Activated CD8-positive, alpha-beta T cell treated with anti-CD3 and anti-CD28 coated beads, Interleukin-2, amount 10 ng/mL, durations not matched to agents 7 days and 5 days (primary cell): ENCODE measurements at regions not wholly inside any gene's neighbourhood (a gene's known extent, or its start where the extent isn't known, plus 50 kb on each side); places are given as distances from the start of the nearest gene placed in this dataset.
"Not testable (repeated sequence)": the region's sequence is repeated elsewhere in the genome, so short reads cannot be mapped to it uniquely, and the experiment has no call there.

Source experiments
- ATAC-seq: fragments of 150-1000 bp; cut with Tn5 transposase; one replicate; pipeline ENCODE4 v1.10.0; 2021; ENCODE audit warnings: moderate library complexity
- CTCF ChIA-PET: fragments of 350-600 bp; sonication (Branson Sonifier 250); formaldehyde crosslinking; loops from one replicate; lab custom pipeline; 2021; ENCODE audit warnings: antibody characterized with exemption; lab: Charles Lee
- POLR2A ChIA-PET: fragments of 350-600 bp; sonication (Branson Sonifier 250); formaldehyde crosslinking; loops from one replicate; lab custom pipeline; 2021; ENCODE audit warnings: antibody characterized with exemption; lab: Charles Lee
- DNase-seq: peaks from one replicate; pipeline ENCODE4 v3.0.0-alpha.2; 2020
- H3K27ac Mint-ChIP-seq: one replicate; pipeline ENCODE4 v1.8.0; 2021; ENCODE audit warnings: mild to moderate bottlenecking, mixed read lengths
- H3K27me3 Mint-ChIP-seq: one replicate; pipeline ENCODE4 v1.8.0; 2021; ENCODE audit warnings: low read depth, mixed read lengths
- H3K36me3 Mint-ChIP-seq: one replicate; pipeline ENCODE4 v1.8.0; 2021; ENCODE audit warnings: low read depth, mixed read lengths
- H3K4me1 Mint-ChIP-seq: one replicate; pipeline ENCODE4 v1.8.0; 2021; ENCODE audit warnings: low read depth, mixed read lengths
- H3K4me3 Mint-ChIP-seq: one replicate; pipeline ENCODE4 v1.8.0; 2021; ENCODE audit warnings: mild to moderate bottlenecking, mixed read lengths
- H3K9me3 Mint-ChIP-seq: one replicate; pipeline ENCODE4 v1.8.0; 2022; ENCODE audit warnings: mixed read lengths; ENCODE audit not compliant: insufficient read depth

DNA sequence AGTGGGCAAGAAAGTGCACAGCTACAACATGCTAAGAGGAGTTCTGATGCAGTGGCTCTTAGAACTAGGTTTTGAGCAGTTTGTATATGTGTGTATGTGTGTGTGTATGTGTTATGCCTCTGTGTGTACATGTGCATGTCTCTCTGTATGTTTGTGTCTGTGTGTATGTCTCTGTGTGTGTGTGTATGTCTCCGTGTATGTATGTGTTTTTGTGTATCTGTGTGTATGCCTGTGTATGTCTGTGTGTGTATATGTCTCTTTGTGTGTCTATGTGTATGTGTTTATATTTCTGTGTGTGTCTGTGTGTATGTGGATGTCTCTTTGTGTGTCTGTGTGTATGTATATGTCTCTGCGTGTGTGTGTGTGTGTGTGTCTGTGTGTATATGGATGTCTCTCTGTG is 139.6 kb downstream of the C12orf75 start:
- no peak for DNase-seq
- Mint-ChIP-seq H3K9me3 (no peaks in the 10 kb centered on the region), H3K4me1 (no peaks in the 10 kb centered on the region), H3K27me3 (peaks cover 17% of the 10 kb centered on the region), H3K27ac (no peak overlapping the region), H3K36me3 (no peaks in the 10 kb centered on the region), H3K4me3 (no peak overlapping the region)
- ChIA-PET POLR2A (no interaction called here), CTCF (no interaction called here)
- ATAC-seq = no peak

GRCh38 chr12:105470601-105471000 is 140.1 kb downstream of the C12orf75 start:
- ATAC-seq (no peak), DNase-seq (no peak)
- Mint-ChIP-seq H3K27me3 (peaks cover 15% of the 10 kb centered on the region), H3K4me1 (no peaks in the 10 kb centered on the region), H3K27ac (no peak overlapping the region), H3K4me3 (no peak overlapping the region), H3K36me3 (no peaks in the 10 kb centered on the region), H3K9me3 (no peaks in the 10 kb centered on the region)
- ChIA-PET CTCF (no interaction called here), POLR2A (no interaction called here)

- no peak overlapping the region for H3K27ac Mint-ChIP-seq
- DNase-seq = no peak
- H3K27me3 Mint-ChIP-seq = peaks cover 5% of the 10 kb centered on the region
- ChIA-PET POLR2A (no interaction called here), CTCF (no interaction called here)
- peaks cover 11% of the 10 kb centered on the region for H3K4me1 Mint-ChIP-seq
- ATAC-seq = no peak
- H3K4me3 Mint-ChIP-seq = no peak overlapping the region
- H3K9me3 Mint-ChIP-seq = no peaks in the 10 kb centered on the region
- H3K36me3 Mint-ChIP-seq = no peaks in the 10 kb centered on the region
Observed at GRCh38 chr12:105474672-105475071, 144.2 kb downstream of the C12orf75 start.

- Mint-ChIP-seq H3K27ac (no peak overlapping the region), H3K4me3 (no peak overlapping the region), H3K27me3 (peaks cover 6% of the 10 kb centered on the region), H3K9me3 (no peaks in the 10 kb centered on the region), H3K4me1 (peaks cover 11% of the 10 kb centered on the region), H3K36me3 (no peaks in the 10 kb centered on the region)
- ATAC-seq (no peak), DNase-seq (no peak)
- POLR2A ChIA-PET = no interaction called here
- CTCF ChIA-PET = no interaction called here
Observed at GRCh38 chr12:105476616-105477015, 146.1 kb downstream of the C12orf75 start.

- Mint-ChIP-seq H3K36me3 (no peaks in the 10 kb centered on the region), H3K4me1 (peaks cover 11% of the 10 kb centered on the region), H3K27me3 (peaks cover 9% of the 10 kb centered on the region), H3K9me3 (no peaks in the 10 kb centered on the region), H3K27ac (no peak overlapping the region), H3K4me3 (no peak overlapping the region)
- ATAC-seq = no peak
- ChIA-PET POLR2A (no interaction called here), CTCF (no interaction called here)
- DNase-seq = no peak
Observed at GRCh38 chr12:105477873-105478272, 147.4 kb downstream of the C12orf75 start.

- Mint-ChIP-seq H3K4me1 (peaks cover 11% of the 10 kb centered on the region), H3K27me3 (peaks cover 13% of the 10 kb centered on the region)
- H3K9me3 Mint-ChIP-seq, ATAC-seq, H3K36me3 Mint-ChIP-seq, POLR2A ChIA-PET, DNase-seq, H3K27ac Mint-ChIP-seq, H3K4me3 Mint-ChIP-seq, CTCF ChIA-PET: not testable (repeated sequence)
Observed at GRCh38 chr12:105478788-105479187, 148.3 kb downstream of the C12orf75 start.

DNA sequence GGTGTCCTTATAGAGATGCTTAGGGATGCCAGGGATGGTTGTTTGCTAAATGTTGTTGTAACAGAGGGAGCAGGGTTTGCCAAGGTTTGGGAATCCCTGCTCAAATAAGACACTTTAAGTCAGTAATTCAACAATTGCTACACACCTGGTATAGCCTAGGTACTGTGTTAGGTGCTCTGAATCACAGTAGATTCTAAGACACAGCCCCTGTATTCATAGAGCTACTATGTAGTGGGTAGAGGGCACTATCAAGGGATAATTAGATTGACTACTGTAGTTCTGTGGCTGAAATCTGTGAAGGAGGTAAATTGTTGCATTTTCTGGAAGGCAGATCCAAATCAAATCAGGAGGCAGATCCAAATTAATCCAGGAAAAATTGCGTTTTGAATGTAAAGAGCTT is 149.2 kb downstream of the C12orf75 start:
- H3K36me3 Mint-ChIP-seq = no peaks in the 10 kb centered on the region
- H3K4me1 Mint-ChIP-seq = peaks cover 11% of the 10 kb centered on the region
- no peak for DNase-seq
- CTCF ChIA-PET = interaction anchor here (0.7 kb wide), 1 partner anchor 58 kb away, joined by 3 read pairs; no protein-coding TSS in a partner anchor
- no peaks in the 10 kb centered on the region for H3K9me3 Mint-ChIP-seq
- ATAC-seq = no peak
- no peak overlapping the region for H3K4me3 Mint-ChIP-seq
- POLR2A ChIA-PET = no interaction called here
- H3K27me3 Mint-ChIP-seq = peaks cover 17% of the 10 kb centered on the region
- H3K27ac Mint-ChIP-seq = no peak overlapping the region

DNA sequence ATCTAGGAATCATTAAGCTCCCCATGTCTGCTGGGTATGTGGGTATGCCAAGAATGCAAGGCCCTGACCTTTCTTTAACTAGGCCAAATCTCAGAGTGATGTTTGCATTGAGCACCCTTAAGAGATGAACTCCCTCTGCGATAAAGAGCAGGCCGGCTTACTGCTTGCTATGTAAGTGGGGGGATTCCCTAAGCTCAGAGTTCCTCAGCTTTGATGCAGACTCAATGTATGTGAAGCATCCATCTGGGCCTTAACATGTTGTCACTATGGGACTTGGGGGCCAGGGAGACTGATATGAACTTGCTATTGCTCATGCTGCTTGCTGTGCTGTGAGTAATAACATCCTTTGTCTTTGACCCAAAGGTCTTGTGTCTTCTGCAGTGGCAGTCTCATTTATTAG is 149.7 kb downstream of the C12orf75 start:
- peaks cover 17% of the 10 kb centered on the region for H3K27me3 Mint-ChIP-seq
- ATAC-seq (no peak), DNase-seq (no peak)
- peaks cover 11% of the 10 kb centered on the region for H3K4me1 Mint-ChIP-seq
- no peak overlapping the region for H3K4me3 Mint-ChIP-seq
- H3K36me3 Mint-ChIP-seq = no peaks in the 10 kb centered on the region
- H3K27ac Mint-ChIP-seq = no peak overlapping the region
- ChIA-PET POLR2A (no interaction called here), CTCF (interaction anchor here (0.7 kb wide), 1 partner anchor 59 kb away, joined by 3 read pairs; no protein-coding TSS in a partner anchor)
- no peaks in the 10 kb centered on the region for H3K9me3 Mint-ChIP-seq

DNA sequence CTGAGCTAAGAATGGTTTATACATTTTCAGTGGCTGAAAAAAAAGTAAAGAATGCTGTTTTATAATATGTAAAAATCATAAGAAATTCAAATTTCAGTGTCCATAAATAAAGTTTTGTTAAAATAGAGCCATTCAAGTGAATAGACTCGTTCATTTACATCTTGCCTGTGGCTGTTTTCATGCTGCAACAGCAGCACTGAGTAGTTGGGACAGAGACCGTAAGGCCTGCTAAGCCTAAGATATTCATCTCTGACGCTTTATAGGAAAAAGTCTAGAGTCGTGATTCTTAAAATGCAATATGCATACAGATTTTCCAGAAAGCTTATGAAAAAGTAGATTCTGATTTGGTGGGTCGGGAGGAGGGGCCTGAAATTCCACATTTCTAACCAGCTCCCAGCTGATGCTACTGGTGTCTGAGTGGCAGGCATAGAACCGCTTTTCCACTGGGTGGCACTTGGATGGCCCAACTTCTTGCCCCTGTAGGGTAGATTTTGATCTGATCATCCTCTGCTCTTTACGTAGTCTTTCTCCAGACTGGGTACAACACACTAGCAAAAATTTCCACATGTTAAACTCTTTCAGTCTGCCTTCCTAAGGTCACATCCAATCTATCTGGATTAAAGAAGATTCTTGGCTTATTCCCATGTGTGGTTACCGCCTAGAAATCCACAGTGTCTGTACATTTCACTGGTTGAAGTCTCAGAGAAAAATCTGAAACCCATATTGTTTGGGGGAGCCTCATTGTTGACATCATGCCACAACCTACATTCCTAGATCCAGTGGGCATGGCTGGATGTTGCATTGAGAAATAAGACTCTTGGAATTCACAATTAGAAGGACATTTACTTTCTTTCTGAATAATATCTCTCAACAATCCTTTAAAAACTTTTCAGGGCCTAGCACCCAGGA is 151.2 kb downstream of the C12orf75 start:
- ChIA-PET POLR2A (no interaction called here), CTCF (no interaction called here)
- Mint-ChIP-seq H3K27me3 (peaks cover 14% of the 10 kb centered on the region), H3K4me1 (peaks cover 4% of the 10 kb centered on the region), H3K9me3 (no peaks in the 10 kb centered on the region), H3K4me3 (no peak overlapping the region), H3K36me3 (no peaks in the 10 kb centered on the region), H3K27ac (no peak overlapping the region)
- DNase-seq = no peak
- ATAC-seq = no peak

GRCh38 chr12:105482951-105483350 is 152.5 kb downstream of the C12orf75 start:
- no peaks in the 10 kb centered on the region for H3K9me3 Mint-ChIP-seq
- no peaks in the 10 kb centered on the region for H3K4me1 Mint-ChIP-seq
- DNase-seq (no peak), ATAC-seq (no peak)
- no peak overlapping the region for H3K4me3 Mint-ChIP-seq
- ChIA-PET POLR2A (no interaction called here), CTCF (no interaction called here)
- H3K27me3 Mint-ChIP-seq = peaks cover 14% of the 10 kb centered on the region
- H3K27ac Mint-ChIP-seq = no peak overlapping the region
- H3K36me3 Mint-ChIP-seq = no peaks in the 10 kb centered on the region

GRCh38 chr12:105483691-105484090 is 153.2 kb downstream of the C12orf75 start:
- peaks cover 14% of the 10 kb centered on the region for H3K27me3 Mint-ChIP-seq
- CTCF ChIA-PET = no interaction called here
- H3K4me1 Mint-ChIP-seq = no peaks in the 10 kb centered on the region
- POLR2A ChIA-PET = no interaction called here
- no peak overlapping the region for H3K4me3 Mint-ChIP-seq
- ATAC-seq (no peak), DNase-seq (no peak)
- no peaks in the 10 kb centered on the region for H3K36me3 Mint-ChIP-seq
- H3K27ac Mint-ChIP-seq = no peak overlapping the region
- H3K9me3 Mint-ChIP-seq = no peaks in the 10 kb centered on the region

GRCh38 chr12:105485321-105485910 is 154.9 kb downstream of the C12orf75 start:
- Mint-ChIP-seq H3K9me3 (no peaks in the 10 kb centered on the region), H3K4me3 (no peak overlapping the region), H3K27ac (no peak overlapping the region), H3K36me3 (no peaks in the 10 kb centered on the region), H3K27me3 (peaks cover 14% of the 10 kb centered on the region), H3K4me1 (no peaks in the 10 kb centered on the region)
- DNase-seq = no peak
- POLR2A ChIA-PET = no interaction called here
- ATAC-seq = no peak
- CTCF ChIA-PET = no interaction called here
